ENCODE measurements at regions not wholly inside any gene's neighbourhood (a gene's known extent, or its start where the extent isn't known, plus 50 kb on each side); places are given as distances from the start of the nearest gene placed in this dataset.

DNA sequence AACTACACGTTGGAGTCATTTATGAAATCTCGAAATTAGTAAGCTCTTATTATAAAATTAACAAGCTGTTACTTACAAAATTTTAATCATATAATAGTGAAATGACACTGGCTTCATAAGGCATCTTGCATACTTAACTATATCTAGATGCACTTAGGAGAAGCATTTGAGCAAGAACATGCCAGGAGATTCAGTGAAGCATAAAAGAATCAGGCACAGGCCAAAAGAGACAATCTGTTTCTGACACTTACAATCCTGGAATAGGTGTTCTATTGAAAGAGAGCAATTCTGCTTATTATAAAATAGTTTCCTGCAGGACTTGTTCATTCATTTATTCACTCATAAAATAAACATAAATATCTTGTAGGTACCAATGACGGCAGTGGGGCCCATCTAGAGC lies 1152.2 kb upstream of the CDH6 start:
- no peak for DNase-seq
- no peak overlapping the region for H3K4me3 ChIP-seq
- TF ChIP-seq POLR2A (IDR thresholded peaks at IDR 0.05) (no peak), CTCF (IDR thresholded peaks at IDR 0.05) (no peak)

GRCh38 chr5:30040488-30041118 lies 1152.9 kb upstream of the CDH6 start:
- Histone ChIP-seq H3K36me3 (no peaks in the 10 kb centered on the region), H3K4me3 (no peak overlapping the region), H3K27ac (no peak overlapping the region), H3K4me1 (no peaks in the 10 kb centered on the region), H3K9me3 (no peaks in the 10 kb centered on the region), H3K27me3 (no peaks in the 10 kb centered on the region)
- TF ChIP-seq CTCF (IDR thresholded peaks at IDR 0.05) (peak in 2 of 6 experiments; percentile 20 to 26), POLR2A (IDR thresholded peaks at IDR 0.05) (no peak)
- DNase-seq, result no peak

More for the DNA sequence above, 1152.2 kb upstream of the CDH6 start:
- no peak overlapping the region for H3K27ac ChIP-seq
- H3K36me3 ChIP-seq, result no peaks in the 10 kb centered on the region
- no peaks in the 10 kb centered on the region for H3K4me1 ChIP-seq
- H3K9me3 ChIP-seq, result no peaks in the 10 kb centered on the region
- H3K27me3 ChIP-seq, result no peaks in the 10 kb centered on the region

GRCh38 chr5:30039379-30039778 lies 1154.1 kb upstream of the CDH6 start:
- no peak for DNase-seq
- H3K27me3 ChIP-seq, result no peaks in the 10 kb centered on the region
- TF ChIP-seq POLR2A (IDR thresholded peaks at IDR 0.05), result no peak
- no peak overlapping the region for H3K4me3 ChIP-seq
- H3K4me1 ChIP-seq, result no peaks in the 10 kb centered on the region
- no peaks in the 10 kb centered on the region for H3K36me3 ChIP-seq
- H3K27ac ChIP-seq, result no peak overlapping the region
- no peaks in the 10 kb centered on the region for H3K9me3 ChIP-seq

- Histone ChIP-seq H3K27ac (no peak overlapping the region), H3K27me3 (no peaks in the 10 kb centered on the region), H3K9me3 (no peaks in the 10 kb centered on the region), H3K36me3 (no peaks in the 10 kb centered on the region), H3K4me3 (no peak overlapping the region), H3K4me1 (no peaks in the 10 kb centered on the region)
- TF ChIP-seq CTCF (IDR thresholded peaks at IDR 0.05), result no peak
- TF ChIP-seq POLR2A (IDR thresholded peaks at IDR 0.05), result no peak
- no peak for DNase-seq
Observed at GRCh38 chr5:30034870-30035269, 1158.6 kb upstream of the CDH6 start.

DNA sequence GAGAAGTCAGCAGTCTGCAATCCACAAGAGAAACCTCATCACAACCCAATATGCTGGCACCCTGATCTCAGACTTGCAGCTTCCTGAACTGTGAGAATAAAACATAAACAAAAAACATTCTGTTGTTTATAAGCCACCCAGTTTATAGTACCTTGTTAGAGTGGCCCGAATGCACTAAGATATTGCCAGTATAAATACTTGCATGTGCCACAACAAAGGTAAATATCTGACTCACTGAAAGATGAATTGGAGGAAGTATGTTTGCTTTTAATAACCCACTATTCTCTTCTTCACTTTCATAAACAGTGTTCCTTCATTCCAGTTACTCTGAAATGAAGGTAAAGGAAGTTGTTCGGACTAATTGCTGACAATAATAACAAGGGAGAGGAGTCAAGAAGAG lies 1163.4 kb upstream of the CDH6 start:
- no peaks in the 10 kb centered on the region for H3K9me3 ChIP-seq
- H3K4me1 ChIP-seq, result no peaks in the 10 kb centered on the region
- DNase-seq, result no peak
- no peaks in the 10 kb centered on the region for H3K36me3 ChIP-seq
- no peaks in the 10 kb centered on the region for H3K27me3 ChIP-seq
- TF ChIP-seq CTCF (IDR thresholded peaks at IDR 0.05) (no peak), POLR2A (IDR thresholded peaks at IDR 0.05) (no peak)
- no peak overlapping the region for H3K4me3 ChIP-seq
- H3K27ac ChIP-seq, result no peak overlapping the region

DNA sequence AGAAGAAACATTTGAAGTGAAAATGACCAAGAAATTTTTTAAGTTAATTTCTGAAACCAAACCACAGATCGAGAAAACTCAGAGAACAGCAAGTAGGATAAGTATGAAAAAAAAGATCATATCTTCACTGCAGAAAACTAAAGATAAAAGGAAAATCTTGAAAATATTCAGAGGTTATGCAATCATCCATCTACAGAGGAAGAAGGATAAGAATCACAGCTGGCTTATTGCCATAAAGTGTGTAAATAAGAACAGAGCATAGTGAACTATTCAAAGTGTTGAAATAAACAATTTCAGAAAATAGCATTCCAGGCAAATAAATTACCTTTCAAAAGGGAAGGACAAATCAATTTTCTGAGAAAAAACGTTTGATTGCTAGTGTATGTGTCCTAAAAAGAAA lies 1191.7 kb upstream of the CDH6 start:
- Histone ChIP-seq H3K4me1 (no peaks in the 10 kb centered on the region), H3K27ac (no peak overlapping the region), H3K4me3 (no peak overlapping the region), H3K9me3 (no peaks in the 10 kb centered on the region), H3K27me3 (no peaks in the 10 kb centered on the region), H3K36me3 (no peaks in the 10 kb centered on the region)
- TF ChIP-seq CTCF (IDR thresholded peaks at IDR 0.05), result no peak
- no peak for TF ChIP-seq POLR2A (IDR thresholded peaks at IDR 0.05)
- DNase-seq, result no peak

All from Peyer's patch (tissue), 4 donors.